ENCODE measurements at regions not wholly inside any gene's neighbourhood (a gene's known extent, or its start where the extent isn't known, plus 50 kb on each side); places are given as distances from the start of the nearest gene placed in this dataset.

- no peak for TF ChIP-seq CTCF (IDR thresholded peaks at IDR 0.05)
- no peak for TF ChIP-seq EZH2 (IDR thresholded peaks at IDR 0.05; ENCODE audit: borderline replicate concordance, insufficient read depth, low read depth, low read length, poor library complexity, severe bottlenecking)
Observed at GRCh38 chr5:67528953-67529352, 332.4 kb upstream of the CD180 start.

Measured in B cell (primary cell).